ENCODE measurements at regions not wholly inside any gene's neighbourhood (a gene's known extent, or its start where the extent isn't known, plus 50 kb on each side); places are given as distances from the start of the nearest gene placed in this dataset.

- TF ChIP-seq CTCF (IDR thresholded peaks at IDR 0.05): no peak
- no peak for TF ChIP-seq POLR2A (IDR thresholded peaks at IDR 0.05)
Observed at GRCh38 chr5:2534251-2534650, 217.2 kb downstream of the IRX2 start.

Measured in lower leg skin (tissue), 3 donors.